NB4 (cell line): ENCODE measurements at regions not wholly inside any gene's neighbourhood (a gene's known extent, or its start where the extent isn't known, plus 50 kb on each side); places are given as distances from the start of the nearest gene placed in this dataset.
"Not testable (repeated sequence)": the region's sequence is repeated elsewhere in the genome, so short reads cannot be mapped to it uniquely, and the experiment has no call there.

ENCODE experiments used
- CTCF ChIP-seq: IDR thresholded peaks from one replicate; pipeline ENCODE4 v1.5.1; 2012; ENCODE audit warnings: low read depth, low read length
- POLR2A ChIP-seq: IDR thresholded peaks from 2 replicates; pipeline ENCODE4 v1.6.1; 2011; ENCODE audit warnings: mild to moderate bottlenecking; ENCODE audit not compliant: insufficient read length; ENCODE audit errors: extremely low read depth

- not testable (repeated sequence) for TF ChIP-seq CTCF, POLR2A
Observed at GRCh38 chr16:66173796-66174195, 192.7 kb upstream of the CDH5 start.
